ENCODE measurements at regions not wholly inside any gene's neighbourhood (a gene's known extent, or its start where the extent isn't known, plus 50 kb on each side); places are given as distances from the start of the nearest gene placed in this dataset.

GRCh38 chr1:18013216-18013615 is 94.4 kb upstream of the IGSF21 start:
- Histone ChIP-seq H3K79me1 (ENCODE audit: insufficient read depth, low read depth, low read length, poor library complexity, severe bottlenecking) (no peaks in the 10 kb centered on the region), H3K27me3 (ENCODE audit: insufficient read depth, low read length) (no peaks in the 10 kb centered on the region), H2AK5ac (ENCODE audit: insufficient read length, low read length) (no peak overlapping the region), H3K14ac (ENCODE audit: insufficient read depth, low read length) (no peak overlapping the region), H4K8ac (replicated peaks; ENCODE audit: insufficient read length, low read depth, low read length) (no peak overlapping the region), H3K9me3 (ENCODE audit: control insufficient read depth, low read depth, low read length) (no peaks in the 10 kb centered on the region), H4K20me1 (ENCODE audit: control insufficient read depth, insufficient read depth, insufficient read length) (no peaks in the 10 kb centered on the region), H2BK12ac (ENCODE audit: insufficient read length, low read depth, low read length) (no peak overlapping the region), H3K23ac (ENCODE audit: insufficient read length, low read depth, low read length) (no peak overlapping the region), H2AFZ (ENCODE audit: low read length) (no peak overlapping the region), H4K91ac (ENCODE audit: insufficient read length, low read depth, low read length) (no peak overlapping the region), H3K27ac (ENCODE audit: insufficient read length, low read depth, low read length) (no peak overlapping the region), H3K4ac (ENCODE audit: low read depth, low read length) (no peak overlapping the region), H2BK5ac (ENCODE audit: insufficient read length, low read length) (no peak overlapping the region), H3K18ac (ENCODE audit: insufficient read length, low read depth, low read length) (no peak overlapping the region), H3K56ac (ENCODE audit: insufficient read length, low read depth, low read length) (no peak overlapping the region), H2BK120ac (ENCODE audit: low read depth, low read length, poor library complexity, severe bottlenecking) (no peak overlapping the region), H3K9ac (ENCODE audit: extremely low read depth, insufficient read length, low read length) (no peak overlapping the region), H3K4me2 (ENCODE audit: insufficient read depth, insufficient read length, low read length) (no peak overlapping the region), H3K4me1 (ENCODE audit: insufficient read depth, low read length) (peaks cover 2% of the 10 kb centered on the region; the same call in 1 of the 2 replicates), H2BK15ac (ENCODE audit: low read depth, low read length) (no peak overlapping the region), H3T11ph (ENCODE audit: low read length) (no peak overlapping the region), H4K5ac (ENCODE audit: insufficient read length, low read depth, low read length) (no peak overlapping the region), H3K23me2 (ENCODE audit: insufficient read length, low read depth, low read length, poor library complexity, severe bottlenecking) (no peaks in the 10 kb centered on the region), H2BK20ac (ENCODE audit: low read depth, low read length, poor library complexity, severe bottlenecking) (no peak overlapping the region), H3K79me2 (ENCODE audit: insufficient read depth, low read length) (no peaks in the 10 kb centered on the region)
- Mint-ChIP-seq H3K4me3 (no peak overlapping the region), H3K9me3 (no peaks in the 10 kb centered on the region; a peak in 2 of 5 replicates), H3K4me1 (peaks cover 28 to 38% of the 10 kb centered on the region in 2 experiments), H3K27me3 (ENCODE audit: low read depth) (peaks cover 15% of the 10 kb centered on the region), H3K36me3 (ENCODE audit: insufficient read depth in 1 of 3, low read depth in 3 of 3) (no peaks in the 10 kb centered on the region; a peak in 1 of 7 replicates), H3K27ac (no peak overlapping the region)
- no peak for TF ChIP-seq CTCF (conservative IDR thresholded peaks at IDR 0.05)
- DNase-seq, result no peak
- no CpG with 5 or more reads among the region's 8 CpGs for WGBS (ENCODE audit: extremely low coverage, insufficient read length, low lambda C conversion rate)

All from H9 (cell line).